Cardiac muscle cell (in vitro differentiated cells and primary cell): ENCODE measurements at regions not wholly inside any gene's neighbourhood (a gene's known extent, or its start where the extent isn't known, plus 50 kb on each side); places are given as distances from the start of the nearest gene placed in this dataset.
"Not testable (repeated sequence)": the region's sequence is repeated elsewhere in the genome, so short reads cannot be mapped to it uniquely, and the experiment has no call there.

ENCODE experiments used
- DNase-seq, 2 donors: peaks; one replicate each; pipeline versions ENCODE4 v3.0.0 to v3.0.0-alpha.2; 2010 to 2017; ENCODE audit warnings: low read depth in 1 of 2, low spot score in 1 of 2
- H3K27ac ChIP-seq: fragments of 200-600 bp; sonication (generic); 2 replicates; pipeline ENCODE4 v1.5.1; 2016
- H3K27me3 ChIP-seq: fragments of 200-600 bp; sonication (generic); 2 replicates; pipeline ENCODE4 v1.6.0; 2016; ENCODE audit warnings: control low read depth
- H3K36me3 ChIP-seq: fragments of 200-600 bp; sonication (generic); 2 replicates; pipeline ENCODE4 v1.5.1; 2016; ENCODE audit warnings: control low read depth
- H3K4me1 ChIP-seq: fragments of 200-600 bp; sonication (generic); 2 replicates; pipeline ENCODE4 v1.8.1; 2017; ENCODE audit warnings: low read depth, mild to moderate bottlenecking, mixed run types
- H3K4me3 ChIP-seq: fragments of 200-600 bp; sonication (generic); 2 replicates; pipeline ENCODE4 v1.5.1; 2016; ENCODE audit warnings: mild to moderate bottlenecking
- H3K9me3 ChIP-seq: fragments of 200-600 bp; sonication (generic); 2 replicates; pipeline ENCODE4 v1.5.1; 2017; ENCODE audit warnings: low read depth, mild to moderate bottlenecking, control low read depth
- TF ChIP-seq, protein P1 (sequence below): IDR thresholded peaks from 2 replicates; pipeline ENCODE4 v1.5.1; 2012; ENCODE audit warnings: low read depth, mild to moderate bottlenecking, low read length

DNA sequence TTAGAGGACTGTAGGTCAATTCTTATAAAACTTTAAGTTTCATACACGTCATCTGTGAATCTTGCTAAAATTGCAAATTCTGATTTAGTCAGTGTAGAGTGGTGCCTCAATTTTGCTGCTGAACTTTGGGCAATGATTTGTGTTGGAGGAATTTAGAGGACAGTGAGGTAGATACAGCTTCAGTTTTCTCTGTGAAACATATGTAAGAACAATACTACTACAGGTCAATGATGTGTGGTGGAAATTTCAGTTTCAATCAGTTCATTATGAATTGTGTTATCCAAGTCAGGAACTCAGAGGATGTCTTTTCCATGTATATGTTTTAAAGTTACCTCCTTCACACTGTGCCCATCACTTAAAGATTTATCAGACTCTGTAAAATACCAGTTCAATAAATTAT lies 1597.8 kb upstream of the PCDH10 start:
- Histone ChIP-seq H3K4me1 (no peaks in the 10 kb centered on the region), H3K9me3 (no peaks in the 10 kb centered on the region), H3K36me3 (no peaks in the 10 kb centered on the region), H3K4me3 (no peak overlapping the region), H3K27me3 (no peaks in the 10 kb centered on the region), H3K27ac (no peak overlapping the region)
- DNase-seq = no peak
- TF ChIP-seq, protein P1, sequence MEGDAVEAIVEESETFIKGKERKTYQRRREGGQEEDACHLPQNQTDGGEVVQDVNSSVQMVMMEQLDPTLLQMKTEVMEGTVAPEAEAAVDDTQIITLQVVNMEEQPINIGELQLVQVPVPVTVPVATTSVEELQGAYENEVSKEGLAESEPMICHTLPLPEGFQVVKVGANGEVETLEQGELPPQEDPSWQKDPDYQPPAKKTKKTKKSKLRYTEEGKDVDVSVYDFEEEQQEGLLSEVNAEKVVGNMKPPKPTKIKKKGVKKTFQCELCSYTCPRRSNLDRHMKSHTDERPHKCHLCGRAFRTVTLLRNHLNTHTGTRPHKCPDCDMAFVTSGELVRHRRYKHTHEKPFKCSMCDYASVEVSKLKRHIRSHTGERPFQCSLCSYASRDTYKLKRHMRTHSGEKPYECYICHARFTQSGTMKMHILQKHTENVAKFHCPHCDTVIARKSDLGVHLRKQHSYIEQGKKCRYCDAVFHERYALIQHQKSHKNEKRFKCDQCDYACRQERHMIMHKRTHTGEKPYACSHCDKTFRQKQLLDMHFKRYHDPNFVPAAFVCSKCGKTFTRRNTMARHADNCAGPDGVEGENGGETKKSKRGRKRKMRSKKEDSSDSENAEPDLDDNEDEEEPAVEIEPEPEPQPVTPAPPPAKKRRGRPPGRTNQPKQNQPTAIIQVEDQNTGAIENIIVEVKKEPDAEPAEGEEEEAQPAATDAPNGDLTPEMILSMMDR = no peak

DNA sequence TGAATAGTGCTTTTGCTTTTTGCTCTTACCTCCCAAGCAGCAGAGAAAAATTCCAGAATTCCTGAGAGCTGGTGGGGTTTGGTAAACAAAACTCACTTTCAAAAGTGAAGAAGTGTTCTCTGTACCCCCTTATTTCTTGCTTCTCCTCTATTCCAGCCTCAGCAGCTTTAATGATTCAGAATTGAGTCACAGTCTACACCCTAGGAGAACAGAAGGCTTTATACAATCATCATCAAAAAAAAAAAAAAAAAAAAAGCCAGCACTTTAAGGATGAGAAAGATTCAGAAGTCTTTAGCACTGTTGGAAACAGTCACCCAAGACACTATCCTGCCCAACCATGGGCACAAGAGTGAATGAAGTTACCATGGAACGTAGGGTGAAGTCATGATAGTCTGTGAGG lies 1583.1 kb upstream of the PCDH10 start:
- Histone ChIP-seq H3K4me1 (no peaks in the 10 kb centered on the region), H3K4me3 (no peak overlapping the region), H3K36me3 (no peaks in the 10 kb centered on the region), H3K9me3 (no peaks in the 10 kb centered on the region), H3K27ac (no peak overlapping the region), H3K27me3 (no peaks in the 10 kb centered on the region)
- no peak for DNase-seq
- TF ChIP-seq, protein P1 = no peak

GRCh38 chr4:131584587-131584986 lies 1564.5 kb upstream of the PCDH10 start:
- H3K4me1 ChIP-seq = no peaks in the 10 kb centered on the region
- no peaks in the 10 kb centered on the region for H3K27me3 ChIP-seq
- no peak overlapping the region for H3K4me3 ChIP-seq
- H3K36me3 ChIP-seq = no peaks in the 10 kb centered on the region
- no peaks in the 10 kb centered on the region for H3K9me3 ChIP-seq
- TF ChIP-seq, protein P1 = no peak
- no peak for DNase-seq
- no peak overlapping the region for H3K27ac ChIP-seq

DNA sequence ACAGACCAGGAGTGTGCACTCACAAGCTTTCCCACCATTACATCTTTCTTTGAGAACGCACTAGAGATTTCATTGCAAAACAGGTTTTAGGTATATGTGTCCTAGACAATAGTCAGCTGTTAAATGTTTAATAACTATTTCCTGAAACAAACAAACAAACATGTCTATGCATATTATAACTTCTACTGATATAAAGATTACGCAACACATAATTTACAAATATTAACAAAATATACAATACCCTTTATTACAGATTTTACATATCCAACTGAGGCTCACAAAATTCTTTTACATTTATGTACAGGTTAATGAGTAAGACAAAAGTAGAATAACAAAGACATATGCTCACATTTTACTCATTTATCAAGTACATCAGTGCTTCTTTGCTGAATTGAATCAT lies 1554.0 kb upstream of the PCDH10 start:
- H3K4me3 ChIP-seq = no peak overlapping the region
- H3K27ac ChIP-seq = no peak overlapping the region
- TF ChIP-seq, protein P1 = no peak
- no peaks in the 10 kb centered on the region for H3K9me3 ChIP-seq
- no peak for DNase-seq
- no peaks in the 10 kb centered on the region for H3K27me3 ChIP-seq
- no peaks in the 10 kb centered on the region for H3K4me1 ChIP-seq
- no peaks in the 10 kb centered on the region for H3K36me3 ChIP-seq

DNA sequence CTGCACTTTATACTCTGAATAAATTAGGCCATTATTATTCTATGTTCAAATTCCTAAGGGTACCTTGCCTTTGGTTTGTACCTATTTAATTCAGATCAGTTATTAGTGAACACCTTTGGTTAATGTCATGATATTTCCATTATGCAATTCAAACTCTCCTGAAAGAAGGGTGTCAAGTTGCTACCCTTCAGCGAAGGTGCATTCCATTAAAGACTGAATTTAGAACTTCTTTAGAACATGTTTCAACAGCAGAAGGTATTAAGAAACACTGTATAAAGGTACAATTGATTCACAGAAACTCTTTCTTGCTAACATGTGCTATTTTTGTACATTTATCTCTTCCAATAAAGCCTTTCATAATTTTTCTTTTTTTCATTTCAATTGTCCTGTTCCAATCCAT lies 1545.4 kb upstream of the PCDH10 start:
- Histone ChIP-seq H3K4me3 (no peak overlapping the region), H3K4me1 (no peaks in the 10 kb centered on the region), H3K27ac (no peak overlapping the region), H3K27me3 (no peaks in the 10 kb centered on the region), H3K36me3 (no peaks in the 10 kb centered on the region), H3K9me3 (no peaks in the 10 kb centered on the region)
- TF ChIP-seq, protein P1 = no peak
- DNase-seq = no peak

GRCh38 chr4:131609039-131609438 lies 1540.1 kb upstream of the PCDH10 start:
- no peaks in the 10 kb centered on the region for H3K9me3 ChIP-seq
- H3K4me3 ChIP-seq = no peak overlapping the region
- TF ChIP-seq, protein P1 = no peak
- no peaks in the 10 kb centered on the region for H3K36me3 ChIP-seq
- no peaks in the 10 kb centered on the region for H3K27me3 ChIP-seq
- H3K27ac ChIP-seq = no peak overlapping the region
- peak in 1 of 2 donors; percentile 30 for DNase-seq
- H3K4me1 ChIP-seq = no peaks in the 10 kb centered on the region

DNA sequence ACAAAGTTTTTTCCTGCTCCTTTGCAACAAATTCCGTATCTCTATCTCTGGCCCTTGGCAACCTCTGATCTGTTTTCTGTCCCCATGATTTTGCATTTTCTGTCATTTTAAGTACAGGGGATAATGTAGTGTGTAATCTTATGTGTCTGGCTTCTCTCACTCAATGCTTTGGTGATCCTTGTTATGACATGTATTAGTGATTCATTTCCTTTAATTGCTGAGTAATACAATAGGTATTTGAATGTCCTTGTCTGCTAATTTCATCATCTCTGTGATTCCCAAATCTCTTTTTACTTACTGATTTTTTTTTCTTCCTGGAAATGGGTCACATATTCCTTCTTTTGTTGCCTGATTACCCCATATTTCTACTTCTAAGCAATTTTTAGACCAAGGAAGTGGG lies 1538.6 kb upstream of the PCDH10 start:
- not testable (repeated sequence) for H3K27ac ChIP-seq, H3K27me3 ChIP-seq, H3K9me3 ChIP-seq, H3K4me1 ChIP-seq, H3K36me3 ChIP-seq, H3K4me3 ChIP-seq
- peak in 1 of 2 donors; percentile 81 for DNase-seq
